WTC11 (cell line): ENCODE measurements at regions not wholly inside any gene's neighbourhood (a gene's known extent, or its start where the extent isn't known, plus 50 kb on each side); places are given as distances from the start of the nearest gene placed in this dataset.

Experiments
- TEAD4 ChIP-seq: sonication (generic); formaldehyde crosslinking; IDR thresholded peaks from 2 replicates; pipeline ENCODE4 v1.8.0; 2022; ENCODE audit warnings: mild to moderate bottlenecking, missing genetic modification reagents
- USF2 ChIP-seq: sonication (generic); formaldehyde crosslinking; IDR thresholded peaks from 2 replicates; pipeline ENCODE4 v1.8.1; 2023; ENCODE audit warnings: mild to moderate bottlenecking, missing genetic modification reagents, moderate library complexity

GRCh38 chr2:66850376-66850775 lies 415.5 kb downstream of the MEIS1 start:
- TF ChIP-seq USF2 (no peak), TEAD4 (CRISPR knock-in tag) (no peak)
